A549 (cell line): ENCODE measurements at regions not wholly inside any gene's neighbourhood (a gene's known extent, or its start where the extent isn't known, plus 50 kb on each side); places are given as distances from the start of the nearest gene placed in this dataset.

ENCODE experiments used
- ATAC-seq, 2 experiments: fragments of 200-7000 bp in 1 of 2; fragments of >200 bp in 1 of 2; cut with Nextera tagmentation in 1 of 2; cut with Tn5 transposase in 1 of 2; 3 replicates each; pipeline versions ENCODE4 v1.8.0 to v1.9.1; 2018 to 2020; ENCODE audit warnings: mild to moderate bottlenecking in 1 of 2, moderate library complexity in 1 of 2
- CTCF ChIA-PET: fragments of 300-600 bp; sonication (Branson Sonifier 250); formaldehyde crosslinking; extraction: SDS; loops from one replicate; lab custom pipeline; 2021; ENCODE audit warnings: antibody characterized with exemption, inconsistent platforms; lab: Yijun Ruan, JAX
- POLR2A ChIA-PET: fragments of 350-600 bp; formaldehyde crosslinking; extraction: SDS; loops from one replicate; lab custom pipeline; 2021; ENCODE audit warnings: antibody characterized with exemption, inconsistent platforms; lab: Yijun Ruan, JAX
- DNase-seq, 2 experiments: peaks; one replicate each; pipeline versions ENCODE4 v3.0.0 to v3.0.0-alpha.2; 2011 to 2016; ENCODE audit warnings: low read depth in 1 of 2, low spot score in 1 of 2
- FAIRE-seq: peaks from 2 replicates; lab custom pipeline; 2011; peaks lifted over from hg19 to GRCh38; lab: Jason Lieb, UNC
- H3K27ac ChIP-seq, 2 experiments: fragments of >200 bp; sonication (Bioruptor Twin); formaldehyde crosslinking; 3 replicates each; pipeline ENCODE4 v1.5.1; 2016 to 2017
- H3K4me1 ChIP-seq: fragments of >200 bp; sonication (Bioruptor Twin); formaldehyde crosslinking; 3 replicates; pipeline ENCODE4 v1.6.1; 2016
- H3K4me2 ChIP-seq: fragments of >200 bp; sonication (Bioruptor Twin); formaldehyde crosslinking; 3 replicates; pipeline ENCODE4 v1.6.1; 2016
- H3K4me3 ChIP-seq: fragments of >200 bp; sonication (Bioruptor Twin); formaldehyde crosslinking; 3 replicates; pipeline ENCODE4 v1.5.1; 2016
- H3K9me3 ChIP-seq: fragments of >200 bp; sonication (Bioruptor Twin); formaldehyde crosslinking; 3 replicates; pipeline ENCODE4 v1.6.1; 2016
- BHLHE40 ChIP-seq: IDR thresholded peaks from 2 replicates; pipeline ENCODE4 v1.6.1; 2012; ENCODE audit warnings: low read depth, low read length, inconsistent platforms
- CBX2 ChIP-seq: fragments of 200-600 bp; sonication (generic); IDR thresholded peaks from 2 replicates; pipeline ENCODE4 v1.6.1; 2016; ENCODE audit warnings: low read depth, mild to moderate bottlenecking, borderline replicate concordance
- CEBPB ChIP-seq, 2 experiments: fragments of >200 bp in 1 of 2; sonication (Bioruptor Twin) in 1 of 2; formaldehyde crosslinking in 1 of 2; IDR thresholded peaks; 2 replicates each; pipeline ENCODE4 v1.6.1; 2012 to 2016
- CHD2 ChIP-seq: fragments of 150-350 bp; IDR thresholded peaks from 2 replicates; pipeline ENCODE4 v1.6.1; 2014; ENCODE audit warnings: low read length; ENCODE audit not compliant: partially characterized antibody
- CHD4 ChIP-seq: fragments of 200-600 bp; sonication (generic); IDR thresholded peaks from 2 replicates; pipeline ENCODE4 v1.6.1; 2016; ENCODE audit warnings: antibody characterized with exemption, mild to moderate bottlenecking, borderline replicate concordance
- EHF ChIP-seq: fragments of 250-450 bp; sonication (Bioruptor Pico); IDR thresholded peaks from 2 replicates; pipeline ENCODE4 v1.5.0; 2020; ENCODE audit warnings: mild to moderate bottlenecking
- FOSL2 ChIP-seq, 2 experiments: fragments of 450-650 bp in 1 of 2; fragments of >200 bp in 1 of 2; sonication (Bioruptor Twin) in 1 of 2; formaldehyde crosslinking; IDR thresholded peaks; 2 replicates each; pipeline versions ENCODE4 v1.5.0 to v1.6.1; 2016 to 2020; ENCODE audit warnings: mild to moderate bottlenecking in 1 of 2, moderate library complexity in 1 of 2
- FOXS1 ChIP-seq: fragments of 250-450 bp; sonication (Bioruptor Pico); IDR thresholded peaks from 2 replicates; pipeline ENCODE4 v1.5.0; 2020; ENCODE audit warnings: mild to moderate bottlenecking, moderate library complexity
- GATA3 ChIP-seq: IDR thresholded peaks from 2 replicates; pipeline ENCODE4 v1.6.1; 2012; ENCODE audit warnings: borderline replicate concordance
- JUN ChIP-seq, 2 experiments: fragments of >200 bp; sonication (Bioruptor Twin); formaldehyde crosslinking; IDR thresholded peaks; 2 replicates in 1 of 2; 3 replicates in 1 of 2; pipeline ENCODE4 v1.6.1; 2016 to 2017
- JUNB ChIP-seq: fragments of >200 bp; sonication (Bioruptor Twin); formaldehyde crosslinking; IDR thresholded peaks from 2 replicates; pipeline ENCODE4 v1.6.1; 2016
- KDM1A ChIP-seq: fragments of 200-600 bp; sonication (generic); IDR thresholded peaks from 2 replicates; pipeline ENCODE4 v1.6.1; 2016; ENCODE audit warnings: low read depth, mild to moderate bottlenecking
- KDM5A ChIP-seq: fragments of 200-600 bp; sonication (generic); IDR thresholded peaks from 2 replicates; pipeline ENCODE4 v1.6.1; 2016; ENCODE audit warnings: antibody characterized with exemption, mild to moderate bottlenecking
- MAFK ChIP-seq: fragments of 450-650 bp; IDR thresholded peaks from 2 replicates; pipeline ENCODE4 v1.6.1; 2014; ENCODE audit not compliant: partially characterized antibody
- MYC ChIP-seq: IDR thresholded peaks from 2 replicates; pipeline ENCODE4 v1.6.1; 2012; ENCODE audit warnings: mild to moderate bottlenecking, inconsistent platforms, low read length, improper control_type of control experiment, borderline replicate concordance
- POLR2AphosphoS2 ChIP-seq: conservative IDR thresholded peaks from 2 replicates; pipeline ENCODE4 v1.6.1; 2012; ENCODE audit warnings: low read length, improper control_type of control experiment, inconsistent platforms
- RARB ChIP-seq: fragments of 250-450 bp; sonication (Bioruptor Pico); IDR thresholded peaks from 2 replicates; pipeline ENCODE4 v1.8.0; 2021; ENCODE audit warnings: mild to moderate bottlenecking, moderate library complexity
- TFCP2L1 ChIP-seq: fragments of 250-450 bp; sonication (Bioruptor Pico); IDR thresholded peaks from 2 replicates; pipeline ENCODE4 v1.5.0; 2021; ENCODE audit warnings: mild to moderate bottlenecking
- ZFP36 ChIP-seq: fragments of 450-650 bp; IDR thresholded peaks from 2 replicates; pipeline ENCODE4 v1.6.1; 2014; ENCODE audit warnings: borderline replicate concordance; ENCODE audit not compliant: partially characterized antibody
- ZSCAN20 ChIP-seq: fragments of 250-450 bp; sonication (Bioruptor Pico); IDR thresholded peaks from 2 replicates; pipeline ENCODE4 v1.8.0; 2022; ENCODE audit warnings: mild to moderate bottlenecking, moderate library complexity
- WGBS: methylation state at CpG from one replicate; pipeline ENCODE4 v1.1.6; 2017; ENCODE audit errors: missing lambda C conversion rate; 5-methylcytosine and 5-hydroxymethylcytosine counted together
- TF ChIP-seq, protein P1 (sequence below): fragments of 250-450 bp; sonication (Bioruptor Pico); IDR thresholded peaks from 2 replicates; pipeline ENCODE4 v1.5.0; 2020; ENCODE audit warnings: low read depth, mild to moderate bottlenecking, moderate library complexity
- TF ChIP-seq, protein P2 (sequence below): IDR thresholded peaks from 2 replicates; pipeline ENCODE4 v1.6.1; 2012; ENCODE audit warnings: low read depth, borderline replicate concordance

GRCh38 chr20:53867741-53868351 lies 202.5 kb downstream of the BCAS1 start:
- H3K27ac ChIP-seq = peak overlapping the region; percentile 79 to 87
- ChIA-PET POLR2A (no interaction called here), CTCF (interaction anchor here (0.6 to 0.8 kb wide), 2 partner anchors 34 to 139 kb away, joined by 3 read pairs; no protein-coding TSS in a partner anchor)
- H3K4me2 ChIP-seq = peak overlapping the region; percentile 83; the same call in 2 of the 3 replicates
- H3K4me1 ChIP-seq = peaks cover 81% of the 10 kb centered on the region
- no peaks in the 10 kb centered on the region for H3K9me3 ChIP-seq
- H3K4me3 ChIP-seq = no peak overlapping the region
- TF ChIP-seq, protein P1, sequence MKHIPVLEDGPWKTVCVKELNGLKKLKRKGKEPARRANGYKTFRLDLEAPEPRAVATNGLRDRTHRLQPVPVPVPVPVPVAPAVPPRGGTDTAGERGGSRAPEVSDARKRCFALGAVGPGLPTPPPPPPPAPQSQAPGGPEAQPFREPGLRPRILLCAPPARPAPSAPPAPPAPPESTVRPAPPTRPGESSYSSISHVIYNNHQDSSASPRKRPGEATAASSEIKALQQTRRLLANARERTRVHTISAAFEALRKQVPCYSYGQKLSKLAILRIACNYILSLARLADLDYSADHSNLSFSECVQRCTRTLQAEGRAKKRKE (CRISPR knock-in tag) = no peak
- TF ChIP-seq RARB (no peak), JUN (IDR thresholded peaks at IDR 0.05) (no peak), BHLHE40 (no peak), ZSCAN20 (CRISPR knock-in tag) (no peak), KDM1A (no peak), EHF (CRISPR knock-in tag) (no peak), FOXS1 (CRISPR knock-in tag) (no peak), FOSL2 (IDR thresholded peaks at IDR 0.05) (no peak), FOSL2 (CRISPR knock-in tag; IDR thresholded peaks at IDR 0.05) (no peak), JUNB (no peak), CBX2 (no peak), KDM5A (no peak), CHD4 (no peak), CHD2 (no peak), MAFK (no peak), MYC (no peak)
- TF ChIP-seq, protein P2, sequence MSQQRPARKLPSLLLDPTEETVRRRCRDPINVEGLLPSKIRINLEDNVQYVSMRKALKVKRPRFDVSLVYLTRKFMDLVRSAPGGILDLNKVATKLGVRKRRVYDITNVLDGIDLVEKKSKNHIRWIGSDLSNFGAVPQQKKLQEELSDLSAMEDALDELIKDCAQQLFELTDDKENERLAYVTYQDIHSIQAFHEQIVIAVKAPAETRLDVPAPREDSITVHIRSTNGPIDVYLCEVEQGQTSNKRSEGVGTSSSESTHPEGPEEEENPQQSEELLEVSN = no peak
- DNase-seq = no peak
- FAIRE-seq = no peak
- 70% methylated on average over 6 of the region's 6 CpGs for WGBS
- no peak for ATAC-seq

GRCh38 chr20:53866794-53867740 lies 203.3 kb downstream of the BCAS1 start:
- Histone ChIP-seq H3K4me1 (peaks cover 73% of the 10 kb centered on the region), H3K4me2 (peak overlapping the region; percentile 83), H3K27ac (peak overlapping the region; percentile 79 to 87)
- no peak for DNase-seq
- POLR2A ChIA-PET = interaction anchor here (0.6 to 2.5 kb wide), 7 partner anchors 31 to 273 kb away, joined by 3 to 13 read pairs (median 6); partner anchors contain the start of gene ZNF217
- WGBS = 44% methylated on average over 11 of the region's 11 CpGs
- peak; percentile 41 to 44; a peak in 4 of 6 replicates for ATAC-seq
- no peak for FAIRE-seq
- TF ChIP-seq TFCP2L1 (CRISPR knock-in tag) (no peak), ZFP36 (no peak), GATA3 (peak; percentile 73; the same call in 1 of the 2 replicates), POLR2AphosphoS2 (no peak), EHF (CRISPR knock-in tag) (no peak), CEBPB (IDR thresholded peaks at IDR 0.05) (peak; percentile 37 to 50; a peak in 2 of 4 replicates), CHD4 (no peak), ZSCAN20 (CRISPR knock-in tag) (no peak)
- TF ChIP-seq, all 56 proteins: peak for 2
- Histone ChIP-seq H3K4me3 (peak overlapping the region; percentile 1; the same call in 1 of the 3 replicates), H3K9me3 (no peaks in the 10 kb centered on the region)
- CTCF ChIA-PET = interaction anchor here (0.6 to 4.3 kb wide), 6 partner anchors 17 to 332 kb away, joined by 3 to 22 read pairs (median 4); no protein-coding TSS in a partner anchor
